ENCODE measurements at regions not wholly inside any gene's neighbourhood (a gene's known extent, or its start where the extent isn't known, plus 50 kb on each side); places are given as distances from the start of the nearest gene placed in this dataset.

DNA sequence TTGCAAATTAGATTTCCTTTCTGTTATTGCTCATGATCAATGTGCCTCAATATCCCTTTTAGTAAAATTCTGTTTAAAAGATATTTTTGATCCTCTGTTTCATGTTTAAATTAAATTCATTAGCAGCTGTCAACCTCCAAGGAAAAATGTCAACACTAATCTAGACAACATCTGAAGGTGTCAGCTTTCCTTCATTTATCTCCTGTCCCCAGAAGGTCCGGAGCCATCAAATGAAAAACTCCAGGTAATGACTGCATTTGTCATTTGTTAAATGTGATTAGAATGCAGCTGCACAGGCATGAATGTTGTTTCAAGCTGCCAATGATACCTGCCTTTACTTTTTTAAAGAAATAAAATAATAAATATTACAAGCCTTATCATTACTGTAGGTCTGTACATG lies 463.7 kb upstream of the SEMA3A start:
- no peak for DNase-seq
- Mint-ChIP-seq H3K9me3 (no peaks in the 10 kb centered on the region), H3K27ac (no peak overlapping the region), H3K36me3 (ENCODE audit: low read depth) (no peaks in the 10 kb centered on the region), H3K4me3 (no peak overlapping the region), H3K4me1 (no peaks in the 10 kb centered on the region), H3K27me3 (no peaks in the 10 kb centered on the region)
- ChIA-PET CTCF (no interaction called here), POLR2A (no interaction called here)

DNA sequence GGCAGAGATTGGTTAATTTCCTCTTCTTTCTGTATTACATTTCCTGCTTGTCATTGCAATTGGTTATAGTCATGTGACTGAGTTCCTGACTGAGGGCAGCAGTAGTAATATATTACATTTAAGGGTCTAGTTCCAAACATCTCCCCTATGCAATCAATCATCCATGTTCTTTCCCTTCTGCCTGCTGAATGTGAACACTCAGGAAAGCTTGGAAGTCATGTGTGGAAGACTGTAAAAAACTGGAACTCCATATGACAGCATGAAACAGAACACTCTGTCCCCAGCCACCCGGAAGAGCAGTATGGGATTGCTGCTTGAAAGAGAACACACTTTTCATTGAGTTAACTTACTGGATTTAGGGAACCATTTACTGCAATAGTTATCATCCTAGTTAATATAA lies 459.7 kb upstream of the SEMA3A start:
- H3K4me3 Mint-ChIP-seq, result no peak overlapping the region
- no peak for DNase-seq
- no peaks in the 10 kb centered on the region for H3K9me3 Mint-ChIP-seq
- no peaks in the 10 kb centered on the region for H3K4me1 Mint-ChIP-seq
- ChIA-PET CTCF (no interaction called here), POLR2A (no interaction called here)
- no peak overlapping the region for H3K27ac Mint-ChIP-seq
- H3K27me3 Mint-ChIP-seq, result no peaks in the 10 kb centered on the region
- no peaks in the 10 kb centered on the region for H3K36me3 Mint-ChIP-seq (ENCODE audit: low read depth)

DNA sequence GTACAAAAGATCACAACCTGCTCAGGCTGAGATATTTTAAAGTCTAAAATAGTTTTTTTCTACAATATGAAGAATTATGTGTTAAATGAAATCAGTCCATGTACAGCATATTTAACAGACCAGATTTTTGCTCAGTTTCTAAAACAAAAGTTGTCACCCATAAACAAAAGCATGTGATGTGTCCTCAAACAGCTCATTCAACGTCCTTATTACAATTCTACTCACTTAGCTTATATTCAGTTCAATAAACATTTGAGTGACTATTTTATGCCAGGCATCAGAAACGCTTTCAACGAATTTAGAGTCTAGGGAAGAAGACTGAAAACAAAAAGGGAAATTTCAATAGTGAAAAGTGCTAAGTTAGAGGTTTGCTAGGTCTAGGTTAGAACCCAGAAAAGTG lies 457.3 kb upstream of the SEMA3A start:
- Mint-ChIP-seq H3K9me3 (no peaks in the 10 kb centered on the region), H3K27ac (no peak overlapping the region), H3K4me3 (no peak overlapping the region), H3K27me3 (no peaks in the 10 kb centered on the region), H3K4me1 (no peaks in the 10 kb centered on the region), H3K36me3 (ENCODE audit: low read depth) (no peaks in the 10 kb centered on the region)
- POLR2A ChIA-PET, result no interaction called here
- CTCF ChIA-PET, result no interaction called here
- no peak for DNase-seq

DNA sequence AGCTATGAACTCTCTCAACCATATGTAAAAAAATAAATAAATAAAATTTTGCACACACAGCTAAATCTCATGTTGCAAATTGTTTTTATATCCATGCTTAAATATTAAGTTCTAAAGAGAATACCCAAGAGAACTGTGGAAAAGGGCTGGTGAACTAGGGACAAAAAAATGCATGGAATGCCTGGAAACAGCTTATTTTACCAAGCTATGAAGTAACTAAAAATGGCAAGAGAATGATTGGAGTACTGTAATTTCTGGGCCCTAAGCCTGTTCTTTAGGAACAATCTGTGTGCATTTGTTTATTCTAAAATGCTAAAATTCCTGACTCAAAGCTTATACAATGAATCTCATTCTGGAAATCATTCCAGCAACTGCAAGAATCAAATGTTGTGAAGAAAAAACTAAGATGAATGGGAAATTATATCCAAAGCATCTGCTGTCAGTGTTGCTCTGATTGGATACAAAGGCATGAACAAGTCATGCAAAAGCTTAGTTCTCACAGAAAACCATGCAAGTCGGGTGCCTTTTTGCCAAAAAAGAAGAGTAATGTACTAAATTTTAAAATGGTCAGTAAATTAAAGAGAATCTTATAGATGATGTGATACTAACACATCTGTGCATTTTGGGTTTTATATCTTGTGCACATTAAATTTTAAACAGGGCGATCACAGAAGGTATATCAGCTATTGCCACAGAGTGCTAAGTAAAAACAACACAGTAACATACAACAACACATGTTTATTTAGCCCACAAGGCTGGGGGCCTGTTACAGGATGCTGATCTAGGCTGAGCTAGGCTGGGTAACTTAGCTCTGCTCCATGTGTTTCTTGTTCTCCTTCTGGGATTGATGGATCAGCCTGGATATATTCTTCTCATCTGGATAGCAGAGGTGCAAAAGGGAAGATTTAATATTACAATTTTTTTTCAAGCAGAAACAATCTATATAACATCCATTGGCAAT lies 453.5 kb upstream of the SEMA3A start:
- POLR2A ChIA-PET, result no interaction called here

DNA sequence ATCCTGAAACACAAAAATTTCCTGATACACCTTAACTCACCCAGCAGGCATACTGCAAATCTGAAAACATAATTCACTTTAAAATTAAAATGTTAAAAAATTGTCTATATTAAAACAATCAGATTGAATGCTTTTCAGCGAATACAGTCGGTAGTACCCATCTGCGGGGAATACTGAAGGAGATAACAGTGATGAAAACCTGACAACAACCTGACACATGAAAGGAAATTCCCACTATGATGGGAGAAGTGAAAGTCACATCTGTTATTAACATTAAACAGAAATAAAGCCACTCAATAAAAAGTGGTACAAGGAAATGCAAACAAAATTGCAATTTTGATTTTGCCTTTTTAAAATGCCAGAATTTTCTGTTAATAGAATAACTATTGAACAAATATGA lies 448.0 kb upstream of the SEMA3A start:
- POLR2A ChIA-PET, result no interaction called here
- no peaks in the 10 kb centered on the region for H3K4me1 Mint-ChIP-seq
- CTCF ChIA-PET, result no interaction called here
- no peak overlapping the region for H3K4me3 Mint-ChIP-seq
- H3K27me3 Mint-ChIP-seq, result no peaks in the 10 kb centered on the region
- no peaks in the 10 kb centered on the region for H3K36me3 Mint-ChIP-seq (ENCODE audit: low read depth)
- no peak overlapping the region for H3K27ac Mint-ChIP-seq
- no peaks in the 10 kb centered on the region for H3K9me3 Mint-ChIP-seq
- DNase-seq, result no peak

More for the DNA sequence above, 453.5 kb upstream of the SEMA3A start:
- CTCF ChIA-PET, result interaction anchor here (0.7 kb wide), 1 partner anchor 21 kb away, joined by 6 read pairs; no protein-coding TSS in a partner anchor
- Mint-ChIP-seq H3K27me3 (no peaks in the 10 kb centered on the region), H3K4me3 (no peak overlapping the region), H3K36me3 (ENCODE audit: low read depth) (no peaks in the 10 kb centered on the region), H3K9me3 (no peaks in the 10 kb centered on the region), H3K27ac (no peak overlapping the region), H3K4me1 (no peaks in the 10 kb centered on the region)
- DNase-seq, result no peak

DNA sequence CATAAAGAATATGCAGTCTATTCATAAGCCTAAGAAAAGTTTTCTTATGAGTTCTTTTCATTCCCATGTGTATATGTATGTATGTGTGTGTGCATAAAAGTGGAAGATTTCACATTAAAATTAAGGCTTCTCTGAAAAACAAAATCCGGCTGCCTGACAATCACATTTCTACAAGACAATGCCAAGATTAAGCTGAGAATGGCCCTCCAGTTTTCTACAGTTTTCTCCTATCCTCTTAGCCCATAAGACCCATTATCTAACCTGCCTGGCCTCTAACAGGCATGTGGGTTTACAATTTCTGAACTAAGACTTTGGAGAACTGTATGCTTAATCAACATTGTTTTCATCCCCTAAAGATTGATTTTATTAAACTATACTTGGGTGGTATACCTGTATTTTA lies 446.0 kb upstream of the SEMA3A start:
- H3K36me3 Mint-ChIP-seq (ENCODE audit: low read depth), result no peaks in the 10 kb centered on the region
- DNase-seq, result no peak
- H3K4me1 Mint-ChIP-seq, result no peaks in the 10 kb centered on the region
- no peak overlapping the region for H3K4me3 Mint-ChIP-seq
- ChIA-PET POLR2A (no interaction called here), CTCF (no interaction called here)
- H3K27ac Mint-ChIP-seq, result no peak overlapping the region
- no peaks in the 10 kb centered on the region for H3K27me3 Mint-ChIP-seq
- H3K9me3 Mint-ChIP-seq, result no peaks in the 10 kb centered on the region

DNA sequence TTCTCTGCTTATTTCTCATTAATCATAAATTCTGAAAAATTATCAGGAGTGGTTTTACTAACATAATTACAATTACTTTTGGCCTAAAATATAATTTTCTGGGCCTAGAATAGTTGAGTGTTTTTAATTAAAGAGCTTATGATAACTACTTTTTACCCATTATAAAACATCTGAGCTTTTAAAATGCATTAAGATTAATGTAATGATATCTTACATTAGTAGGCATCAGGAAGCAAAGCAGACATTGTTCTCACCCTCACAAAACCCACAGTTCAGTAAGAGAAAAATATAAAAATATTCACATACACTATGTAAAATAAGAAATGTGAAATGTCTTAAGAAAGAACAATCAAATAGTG lies 443.7 kb upstream of the SEMA3A start:
- no peak overlapping the region for H3K4me3 Mint-ChIP-seq
- H3K36me3 Mint-ChIP-seq (ENCODE audit: low read depth), result no peaks in the 10 kb centered on the region
- CTCF ChIA-PET, result no interaction called here
- POLR2A ChIA-PET, result no interaction called here
- H3K27ac Mint-ChIP-seq, result no peak overlapping the region
- DNase-seq, result no peak
- H3K9me3 Mint-ChIP-seq, result peaks cover 2% of the 10 kb centered on the region
- no peaks in the 10 kb centered on the region for H3K27me3 Mint-ChIP-seq
- H3K4me1 Mint-ChIP-seq, result no peaks in the 10 kb centered on the region

DNA sequence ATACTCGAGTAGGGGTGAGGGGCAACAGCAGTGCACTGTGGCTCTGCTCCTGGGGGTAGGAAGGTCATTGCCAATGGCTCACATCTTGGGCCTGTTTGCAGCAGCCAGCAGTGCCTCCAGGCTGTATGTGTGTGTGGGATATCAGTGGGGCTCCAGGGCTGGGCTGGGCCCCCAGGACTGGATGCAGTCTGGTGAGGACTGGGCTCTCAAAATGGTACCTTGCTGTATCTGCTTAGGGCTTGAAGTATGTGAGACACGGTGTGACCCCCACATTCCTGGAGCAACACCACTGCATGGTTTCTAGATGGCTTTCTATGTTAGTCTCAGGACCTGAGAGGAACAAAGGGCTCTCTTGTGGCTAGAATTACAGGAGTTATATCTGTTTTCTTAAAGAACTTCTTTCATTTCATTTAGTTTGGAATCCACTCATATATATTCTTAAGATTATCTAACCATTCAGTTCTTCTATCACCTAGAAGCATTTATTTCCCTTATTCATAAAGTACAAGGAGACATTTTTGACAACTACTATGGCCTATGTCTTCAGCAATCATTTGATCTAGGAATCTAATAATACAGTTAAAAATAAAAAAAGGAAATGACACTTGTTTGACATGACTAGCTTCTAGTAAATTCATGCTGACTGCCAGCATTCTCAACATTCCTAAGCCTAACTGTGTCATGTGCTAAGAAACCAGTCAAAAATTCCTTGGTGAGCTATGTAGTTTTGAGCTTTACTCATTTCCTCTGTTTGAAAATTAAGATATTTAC lies 443.2 kb upstream of the SEMA3A start:
- no peaks in the 10 kb centered on the region for H3K27me3 Mint-ChIP-seq
- ChIA-PET CTCF (no interaction called here), POLR2A (no interaction called here)
- peaks cover 5% of the 10 kb centered on the region for H3K9me3 Mint-ChIP-seq
- H3K27ac Mint-ChIP-seq, result no peak overlapping the region
- H3K36me3 Mint-ChIP-seq (ENCODE audit: low read depth), result no peaks in the 10 kb centered on the region
- no peak for DNase-seq
- no peak overlapping the region for H3K4me3 Mint-ChIP-seq
- no peaks in the 10 kb centered on the region for H3K4me1 Mint-ChIP-seq

DNA sequence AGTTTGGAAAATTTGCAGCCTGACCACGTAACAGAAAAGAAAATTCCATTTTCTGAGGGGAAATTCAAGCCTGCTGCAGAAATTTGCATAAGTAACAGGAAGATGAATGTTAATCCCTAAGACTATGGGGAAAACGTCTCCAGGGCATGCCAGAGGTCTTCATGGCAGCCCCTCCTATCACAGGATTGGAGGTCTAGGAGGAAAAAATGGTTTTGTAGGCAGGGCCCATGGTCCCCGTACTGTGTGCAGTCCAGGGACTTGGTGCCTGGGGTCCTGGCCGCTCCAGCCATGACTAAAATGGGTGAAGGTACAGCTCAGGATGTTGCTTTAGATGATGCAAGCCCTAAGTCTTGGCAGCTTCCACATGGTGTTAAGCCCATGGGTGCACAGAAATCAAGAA lies 437.3 kb upstream of the SEMA3A start:
- no peaks in the 10 kb centered on the region for H3K27me3 Mint-ChIP-seq
- H3K36me3 Mint-ChIP-seq (ENCODE audit: low read depth), result no peaks in the 10 kb centered on the region
- H3K9me3 Mint-ChIP-seq, result peaks cover 7% of the 10 kb centered on the region
- H3K27ac Mint-ChIP-seq, result no peak overlapping the region
- DNase-seq, result no peak
- ChIA-PET CTCF (no interaction called here), POLR2A (no interaction called here)
- no peak overlapping the region for H3K4me3 Mint-ChIP-seq
- H3K4me1 Mint-ChIP-seq, result no peaks in the 10 kb centered on the region

DNA sequence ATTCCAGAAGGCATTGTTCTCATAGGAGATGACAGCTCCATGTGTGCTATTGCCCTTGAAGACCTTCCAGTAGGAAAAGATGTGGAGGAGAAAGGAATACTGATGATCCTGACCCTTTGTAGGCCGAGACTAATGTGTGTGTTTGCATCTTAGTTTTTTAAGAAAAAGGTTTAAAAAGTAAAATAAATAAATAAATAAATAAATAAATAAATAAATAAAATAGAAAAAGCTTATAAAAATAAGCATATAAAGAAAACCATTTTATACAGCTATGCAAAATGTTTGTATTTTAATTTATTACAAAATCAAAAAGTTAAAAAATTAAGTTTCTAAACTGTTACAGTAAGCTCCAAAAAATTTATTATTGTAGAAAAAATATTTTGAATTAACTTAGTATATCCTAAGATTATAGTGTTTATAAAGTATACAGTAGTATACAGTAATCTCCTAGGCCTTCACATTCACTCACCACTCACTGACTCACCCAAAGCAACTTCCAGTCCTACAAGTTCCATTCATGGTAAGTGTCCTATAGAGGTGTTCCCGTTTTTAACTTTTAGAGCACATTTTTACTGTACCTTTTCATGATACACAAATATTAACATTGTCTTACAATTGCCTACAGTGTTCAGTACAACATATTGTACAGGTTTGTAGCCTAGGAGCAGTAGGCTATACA lies 435.2 kb upstream of the SEMA3A start:
- Mint-ChIP-seq H3K27me3 (no peaks in the 10 kb centered on the region), H3K4me1 (no peaks in the 10 kb centered on the region), H3K9me3 (peaks cover 7% of the 10 kb centered on the region), H3K27ac (no peak overlapping the region), H3K4me3 (no peak overlapping the region), H3K36me3 (ENCODE audit: low read depth) (no peaks in the 10 kb centered on the region)
- ChIA-PET CTCF (no interaction called here), POLR2A (no interaction called here)
- no peak for DNase-seq

DNA sequence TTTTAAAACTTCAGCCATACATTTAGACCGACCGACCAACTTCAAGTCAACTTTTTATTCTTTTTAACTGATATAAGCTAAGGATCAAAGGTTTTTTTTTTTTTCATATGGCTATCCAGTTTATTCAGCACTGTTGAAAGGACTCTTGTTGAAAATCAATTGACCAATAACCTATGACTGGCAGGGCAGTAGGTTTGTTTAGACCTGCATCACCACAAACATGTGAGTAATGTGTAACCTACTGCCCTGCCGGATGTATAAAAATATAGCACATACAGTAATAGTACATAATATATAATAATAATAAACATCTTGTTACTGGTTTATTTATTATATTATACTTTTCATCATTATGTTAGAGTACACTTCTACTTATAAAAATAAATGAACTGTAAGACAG lies 434.6 kb upstream of the SEMA3A start:
- H3K27me3 Mint-ChIP-seq, result no peaks in the 10 kb centered on the region
- no peak overlapping the region for H3K4me3 Mint-ChIP-seq
- DNase-seq, result no peak
- peaks cover 7% of the 10 kb centered on the region for H3K9me3 Mint-ChIP-seq
- no peaks in the 10 kb centered on the region for H3K36me3 Mint-ChIP-seq (ENCODE audit: low read depth)
- no peaks in the 10 kb centered on the region for H3K4me1 Mint-ChIP-seq
- H3K27ac Mint-ChIP-seq, result no peak overlapping the region
- POLR2A ChIA-PET, result no interaction called here
- CTCF ChIA-PET, result no interaction called here

DNA sequence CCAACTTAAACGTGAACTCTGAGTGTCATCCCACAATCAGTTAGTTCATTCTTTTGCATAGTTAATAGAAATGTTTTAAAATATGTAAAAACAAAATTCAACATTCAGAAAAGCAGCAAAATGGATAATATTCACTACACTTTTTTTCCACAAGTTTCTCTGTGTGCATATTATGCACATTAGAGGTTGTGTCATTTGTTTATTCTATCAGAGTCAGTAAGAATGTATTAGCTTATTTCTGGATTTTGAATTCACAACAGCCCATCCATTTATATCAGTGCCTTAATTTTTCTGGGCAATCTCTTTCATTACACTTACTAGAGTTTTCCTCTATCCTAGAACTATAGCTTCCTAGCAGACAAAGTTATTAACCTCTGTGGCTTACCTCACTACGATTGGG lies 432.7 kb upstream of the SEMA3A start:
- Mint-ChIP-seq H3K4me1 (no peaks in the 10 kb centered on the region), H3K9me3 (peaks cover 2% of the 10 kb centered on the region), H3K4me3 (no peak overlapping the region), H3K27me3 (no peaks in the 10 kb centered on the region), H3K27ac (no peak overlapping the region), H3K36me3 (ENCODE audit: low read depth) (no peaks in the 10 kb centered on the region)
- ChIA-PET CTCF (interaction anchor here (0.5 kb wide), 1 partner anchor 21 kb away, joined by 6 read pairs; no protein-coding TSS in a partner anchor), POLR2A (no interaction called here)
- no peak for DNase-seq

DNA sequence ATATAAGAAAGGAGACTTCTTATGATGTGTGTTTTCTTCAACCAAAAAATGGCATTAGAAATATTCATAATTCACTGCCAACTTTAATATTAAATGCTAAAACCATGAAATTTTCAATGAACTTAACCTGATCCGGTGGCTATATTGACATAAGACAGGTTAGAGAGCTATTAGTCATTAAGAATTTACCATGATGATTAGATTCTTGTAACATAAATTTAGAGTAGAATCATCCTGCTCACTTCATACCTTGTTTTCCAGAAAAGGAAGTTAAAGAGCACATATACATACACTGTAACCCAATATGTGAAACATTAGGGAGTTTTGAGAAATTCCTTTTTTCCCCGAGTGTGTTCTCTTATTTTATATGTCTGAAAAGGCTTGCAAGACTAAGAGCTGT lies 430.3 kb upstream of the SEMA3A start:
- Mint-ChIP-seq H3K4me1 (no peaks in the 10 kb centered on the region), H3K9me3 (peaks cover 2% of the 10 kb centered on the region), H3K27me3 (no peaks in the 10 kb centered on the region), H3K4me3 (no peak overlapping the region), H3K27ac (no peak overlapping the region), H3K36me3 (ENCODE audit: low read depth) (no peaks in the 10 kb centered on the region)
- no peak for DNase-seq
- CTCF ChIA-PET, result no interaction called here
- POLR2A ChIA-PET, result no interaction called here

Data from activated CD4-positive, alpha-beta memory T cell treated with anti-CD3 and anti-CD28 coated beads, Interleukin-2, amount 10 ng/mL, durations not matched to agents 7 days and 5 days (primary cell).